SKM-1 (cell line): ENCODE measurements at regions not wholly inside any gene's neighbourhood (a gene's known extent, or its start where the extent isn't known, plus 50 kb on each side); places are given as distances from the start of the nearest gene placed in this dataset.
"Not testable (repeated sequence)": the region's sequence is repeated elsewhere in the genome, so short reads cannot be mapped to it uniquely, and the experiment has no call there.

Experiments
- DNase-seq: peaks from one replicate; lab custom pipeline; 2025; ENCODE audit not compliant: unreplicated experiment; lab: John Stamatoyannopoulos, UW

DNA sequence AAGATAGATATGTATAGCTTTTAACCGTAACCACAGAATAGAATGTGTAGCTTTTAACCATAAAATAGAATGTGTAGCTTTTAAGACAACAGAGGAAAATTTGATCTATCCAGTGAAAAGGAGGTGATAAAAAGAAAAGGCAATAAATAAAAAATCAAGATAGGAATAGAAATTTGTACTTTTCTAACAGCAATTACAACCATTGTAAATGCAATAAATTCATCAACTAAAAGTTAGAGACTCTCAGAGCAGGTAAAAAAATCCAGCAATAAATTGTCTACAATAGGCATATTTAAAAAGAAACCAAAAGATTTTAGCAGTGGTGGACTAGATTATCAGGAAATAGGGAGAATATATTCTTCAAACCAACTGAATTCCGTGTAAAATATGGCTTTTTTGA lies 63.8 kb upstream of the ABHD2 start:
- DNase-seq: no peak

DNA sequence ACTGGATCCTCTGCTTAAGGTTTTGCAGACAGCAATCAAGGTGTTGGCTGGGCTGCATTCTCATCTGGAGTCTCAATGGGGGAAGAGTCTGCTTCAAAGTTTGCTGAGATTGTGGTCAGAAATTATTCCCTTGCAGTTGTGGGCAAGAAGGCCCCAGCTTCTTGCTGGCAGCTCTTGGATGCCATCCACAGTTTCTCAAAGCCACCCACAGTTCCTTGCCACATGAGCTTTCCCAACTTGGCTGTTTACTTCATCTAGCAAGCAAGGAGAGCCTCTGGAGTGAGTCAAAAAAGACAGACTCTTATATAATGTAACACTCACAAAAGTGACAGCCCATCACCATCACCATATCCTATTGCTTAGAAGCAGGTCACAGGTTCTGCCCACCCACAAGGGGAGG lies 62.1 kb upstream of the ABHD2 start:
- no peak for DNase-seq

DNA sequence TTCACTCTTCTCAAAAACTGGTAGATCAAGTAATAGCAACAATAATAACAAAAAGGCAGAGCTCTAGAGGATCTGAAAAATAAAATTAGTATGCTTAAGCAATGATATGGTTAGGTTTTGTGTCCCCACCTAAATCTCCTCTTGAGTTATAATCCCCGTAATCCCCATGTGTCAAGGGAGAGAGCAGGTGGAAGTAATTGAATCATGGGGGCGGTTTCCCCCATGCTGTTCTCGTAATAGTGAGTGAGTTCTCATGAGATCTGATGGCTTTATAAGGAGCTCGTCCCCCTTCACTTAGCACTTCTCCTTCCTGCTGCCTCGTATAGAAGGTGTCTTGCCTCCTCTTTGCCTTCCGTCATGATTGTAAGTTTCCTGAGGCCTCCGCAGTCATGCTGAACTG lies 60.2 kb upstream of the ABHD2 start:
- no peak for DNase-seq

DNA sequence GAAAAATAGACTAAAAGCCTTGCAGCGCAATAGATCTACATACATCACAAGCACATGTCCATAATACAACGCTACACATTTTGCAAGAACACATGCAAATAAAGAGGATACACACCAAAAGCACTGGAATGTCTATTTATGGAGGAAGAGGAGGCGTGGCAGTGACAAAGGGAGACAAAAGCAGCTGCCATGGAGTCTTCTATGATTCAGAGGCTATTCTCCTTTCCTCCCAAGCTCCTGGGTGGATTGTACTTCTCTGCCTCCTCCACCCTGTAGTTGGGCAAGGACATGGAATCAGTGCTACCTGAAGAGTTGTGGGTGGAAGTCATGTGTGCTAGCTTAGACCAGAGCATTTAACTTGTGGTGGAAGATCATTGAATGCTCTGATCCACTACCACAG lies 57.9 kb upstream of the ABHD2 start:
- no peak for DNase-seq

DNA sequence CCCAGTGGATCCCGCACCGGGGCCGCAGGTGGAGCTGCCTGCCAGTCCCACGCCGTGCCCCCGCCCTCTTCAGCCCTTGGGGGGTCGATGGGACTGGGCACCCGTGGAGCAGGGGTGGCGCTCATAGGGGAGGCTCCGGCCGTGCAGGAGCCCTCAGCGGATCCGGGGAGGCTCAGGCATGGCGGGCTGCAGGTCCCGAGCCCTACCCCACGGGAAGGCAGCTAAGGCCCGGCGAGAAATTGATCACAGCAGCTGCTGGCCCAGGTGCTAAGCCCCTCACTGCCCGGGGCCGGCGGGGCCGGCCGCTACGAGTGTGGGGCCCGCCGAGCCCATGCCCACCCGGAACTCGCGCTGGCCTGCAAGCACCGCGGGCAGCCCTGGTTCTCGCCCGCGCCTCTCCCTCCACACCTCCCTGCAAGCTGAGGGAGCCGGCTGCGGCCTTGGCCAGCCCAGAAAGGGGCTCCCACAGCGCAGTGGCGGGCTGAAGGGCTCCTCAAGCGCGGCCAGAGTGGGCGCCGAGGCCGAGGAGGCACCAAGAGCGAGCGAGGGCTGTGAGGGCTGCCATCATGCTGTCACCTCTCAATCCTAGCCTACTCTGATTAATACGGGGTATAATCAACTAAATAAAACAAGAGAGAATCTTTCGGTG lies 56.5 kb upstream of the ABHD2 start:
- DNase-seq: not testable (repeated sequence)

DNA sequence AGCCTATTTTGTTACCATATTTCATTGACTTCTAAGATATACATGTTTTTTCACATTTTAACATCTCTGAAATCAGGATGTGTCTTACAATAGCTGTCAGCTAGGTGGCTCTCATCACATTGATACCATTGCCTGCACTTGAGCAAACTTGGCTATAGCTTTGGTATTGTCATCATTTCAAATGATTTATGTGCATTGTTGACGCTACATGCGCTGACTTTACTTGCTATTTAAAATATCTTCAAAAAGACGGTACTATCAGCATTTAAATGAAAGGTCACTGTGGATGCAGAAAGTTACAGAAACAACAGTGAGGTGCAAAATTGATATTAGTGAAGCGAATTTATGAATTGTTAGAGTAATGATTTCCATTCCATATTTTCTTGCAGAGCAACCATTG lies 54.0 kb upstream of the ABHD2 start:
- no peak for DNase-seq

DNA sequence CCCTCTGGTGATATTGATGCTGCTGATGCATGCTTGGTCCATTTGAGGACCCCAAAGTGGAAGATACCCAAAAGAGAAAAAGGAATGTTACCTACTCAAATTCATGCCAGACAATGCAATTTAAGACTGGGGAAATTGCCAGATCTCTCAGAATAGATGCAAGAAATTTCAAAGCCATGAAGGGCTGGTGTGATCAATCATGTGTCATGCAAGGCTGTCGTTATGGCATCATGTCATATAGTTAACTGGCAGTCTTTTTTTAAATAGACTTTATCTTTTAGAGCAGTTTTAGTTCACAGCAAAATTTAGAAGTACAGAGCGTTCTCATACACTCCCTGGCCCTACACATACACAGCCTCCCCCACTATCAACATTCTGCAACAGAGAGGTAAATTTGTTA lies 53.1 kb upstream of the ABHD2 start:
- no peak for DNase-seq

DNA sequence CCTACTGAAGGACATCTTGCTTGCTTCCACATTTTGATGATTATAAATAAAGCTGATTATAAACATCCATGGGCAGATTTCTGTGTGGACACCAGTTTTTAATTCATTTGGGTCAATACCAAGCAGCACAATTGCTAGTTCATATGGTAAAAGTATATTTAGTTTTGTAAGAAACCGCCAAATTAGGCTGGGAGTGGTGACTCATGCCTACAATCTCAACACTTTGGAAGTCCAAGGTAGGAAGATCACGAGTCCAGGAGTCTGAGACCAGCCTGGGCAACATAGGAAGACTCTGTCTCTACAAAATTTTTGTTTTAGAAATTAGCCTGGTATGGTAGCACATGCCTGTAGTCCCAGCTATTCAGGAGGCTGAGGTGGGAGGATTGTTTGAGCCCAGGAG lies 52.6 kb upstream of the ABHD2 start:
- DNase-seq: no peak

DNA sequence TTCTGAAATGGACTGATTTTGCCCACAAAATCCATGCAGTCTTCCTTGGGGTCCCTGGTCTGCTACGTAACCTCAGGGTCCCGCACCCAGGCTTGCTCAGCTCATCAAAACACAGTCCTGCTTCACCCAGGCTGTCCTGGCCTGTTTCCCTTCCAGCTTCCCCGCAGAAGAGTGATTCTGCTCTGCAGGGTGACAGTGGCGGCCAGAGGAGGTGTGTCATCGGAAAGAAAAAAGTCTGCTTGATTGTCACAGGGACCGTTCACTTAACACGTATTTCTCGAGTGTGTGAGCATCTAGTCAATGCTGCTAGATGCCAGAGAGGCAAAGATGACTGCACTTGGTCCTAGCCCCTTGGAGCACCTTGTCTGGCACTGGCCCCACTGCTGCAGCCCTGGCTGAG lies 50.1 kb upstream of the ABHD2 start:
- DNase-seq: no peak
